Chondrocyte (in vitro differentiated cells): ENCODE measurements at regions not wholly inside any gene's neighbourhood (a gene's known extent, or its start where the extent isn't known, plus 50 kb on each side); places are given as distances from the start of the nearest gene placed in this dataset.

Experiments
- DNase-seq: peaks from one replicate; pipeline ENCODE4 v3.0.0; 2021; ENCODE audit warnings: mixed read lengths, low spot score
- H3K27ac Mint-ChIP-seq: one replicate; pipeline ENCODE4 v1.8.0; 2021; ENCODE audit warnings: mild to moderate bottlenecking, moderate library complexity, mixed read lengths; ENCODE audit not compliant: unreplicated experiment
- H3K27me3 Mint-ChIP-seq: 2 replicates; pipeline ENCODE4 v1.8.0; 2021; ENCODE audit warnings: low read depth, mixed read lengths
- H3K36me3 Mint-ChIP-seq: 2 replicates; pipeline ENCODE4 v1.8.0; 2021; ENCODE audit warnings: low read depth, mixed read lengths
- H3K4me1 Mint-ChIP-seq: 2 replicates; pipeline ENCODE4 v1.8.0; 2021; ENCODE audit warnings: low read depth, mild to moderate bottlenecking, mixed read lengths
- H3K4me3 Mint-ChIP-seq: one replicate; pipeline ENCODE4 v1.8.0; 2021; ENCODE audit warnings: mild to moderate bottlenecking, moderate library complexity, mixed read lengths; ENCODE audit not compliant: unreplicated experiment
- H3K9me3 Mint-ChIP-seq: 2 replicates; pipeline ENCODE4 v1.8.0; 2021; ENCODE audit warnings: low read depth, mixed read lengths
- CTCF ChIP-seq: fragments of 200-600 bp; sonication (generic); IDR thresholded peaks from 2 replicates; pipeline ENCODE4 v1.5.0; 2021; ENCODE audit warnings: antibody characterized with exemption, mild to moderate bottlenecking, moderate library complexity

- Mint-ChIP-seq H3K4me1 (no peaks in the 10 kb centered on the region), H3K9me3 (no peaks in the 10 kb centered on the region), H3K27ac (no peak overlapping the region), H3K27me3 (no peaks in the 10 kb centered on the region), H3K36me3 (no peaks in the 10 kb centered on the region), H3K4me3 (no peak overlapping the region)
- DNase-seq, result no peak
- no peak for TF ChIP-seq CTCF
Measured at GRCh38 chr2:150293771-150294170, 193.7 kb downstream of the RND3 start.

- H3K27me3 Mint-ChIP-seq, result no peaks in the 10 kb centered on the region
- no peaks in the 10 kb centered on the region for H3K4me1 Mint-ChIP-seq
- H3K4me3 Mint-ChIP-seq, result no peak overlapping the region
- no peaks in the 10 kb centered on the region for H3K9me3 Mint-ChIP-seq
- H3K36me3 Mint-ChIP-seq, result no peaks in the 10 kb centered on the region
- no peak for TF ChIP-seq CTCF
- no peak for DNase-seq
- no peak overlapping the region for H3K27ac Mint-ChIP-seq
Measured at GRCh38 chr2:150292807-150293206, 194.7 kb downstream of the RND3 start.

- no peak for TF ChIP-seq CTCF
- no peaks in the 10 kb centered on the region for H3K4me1 Mint-ChIP-seq
- no peaks in the 10 kb centered on the region for H3K9me3 Mint-ChIP-seq
- DNase-seq, result no peak
- H3K27me3 Mint-ChIP-seq, result no peaks in the 10 kb centered on the region
- H3K27ac Mint-ChIP-seq, result no peak overlapping the region
- no peaks in the 10 kb centered on the region for H3K36me3 Mint-ChIP-seq
- no peak overlapping the region for H3K4me3 Mint-ChIP-seq
Measured at GRCh38 chr2:150292192-150292591, 195.3 kb downstream of the RND3 start.

GRCh38 chr2:150286730-150287362 lies 200.6 kb downstream of the RND3 start:
- Mint-ChIP-seq H3K9me3 (no peaks in the 10 kb centered on the region), H3K4me3 (no peak overlapping the region), H3K36me3 (no peaks in the 10 kb centered on the region), H3K27me3 (no peaks in the 10 kb centered on the region), H3K27ac (no peak overlapping the region), H3K4me1 (no peaks in the 10 kb centered on the region)
- no peak for DNase-seq
- no peak for TF ChIP-seq CTCF

GRCh38 chr2:150284116-150284515 lies 203.4 kb downstream of the RND3 start:
- H3K27ac Mint-ChIP-seq, result no peak overlapping the region
- no peaks in the 10 kb centered on the region for H3K36me3 Mint-ChIP-seq
- TF ChIP-seq CTCF, result no peak
- H3K4me1 Mint-ChIP-seq, result peaks cover 12% of the 10 kb centered on the region
- H3K27me3 Mint-ChIP-seq, result no peaks in the 10 kb centered on the region
- H3K9me3 Mint-ChIP-seq, result no peaks in the 10 kb centered on the region
- no peak for DNase-seq
- no peak overlapping the region for H3K4me3 Mint-ChIP-seq
